GM19351 (cell line): ENCODE measurements at regions not wholly inside any gene's neighbourhood (a gene's known extent, or its start where the extent isn't known, plus 50 kb on each side); places are given as distances from the start of the nearest gene placed in this dataset.

Experiments
- ATAC-seq: cut with Tn5 transposase; IDR thresholded peaks from one replicate; pipeline ENCODE4 v1.9.1; 2021; ENCODE audit warnings: mild to moderate bottlenecking, moderate library complexity; ENCODE audit not compliant: unreplicated experiment

GRCh38 chr20:7828437-7828836, 111.8 kb downstream of the HAO1 start:
- ATAC-seq, result no peak

GRCh38 chr20:7829031-7829430, 111.2 kb downstream of the HAO1 start:
- ATAC-seq, result no peak

GRCh38 chr20:7829776-7830175, 110.5 kb downstream of the HAO1 start:
- no peak for ATAC-seq
